ENCODE measurements at regions not wholly inside any gene's neighbourhood (a gene's known extent, or its start where the extent isn't known, plus 50 kb on each side); places are given as distances from the start of the nearest gene placed in this dataset.
A peak's percentile ranks its signal among the peaks of the same experiment; 100 is the strongest.

GRCh38 chr4:100117750-100118149 is 72.5 kb downstream of the DDIT4L start:
- TF ChIP-seq CTCF (conservative IDR thresholded peaks at IDR 0.05; ENCODE audit: low read depth in 2 of 2) (peak; percentile 26 to 44; a peak in 2 of 4 replicates), CREB1 (CRISPR knock-in tag; IDR thresholded peaks at IDR 0.05; ENCODE audit: low read depth) (no peak), JUNB (IDR thresholded peaks at IDR 0.05; ENCODE audit: unreplicated experiment) (no peak), POLR2AphosphoS5 (IDR thresholded peaks at IDR 0.05; ENCODE audit: low read depth) (no peak), EZH2 (IDR thresholded peaks at IDR 0.05; ENCODE audit: low read depth, unreplicated experiment) (no peak), ZNF114 (CRISPR knock-in tag; IDR thresholded peaks at IDR 0.05) (no peak), EZH2phosphoT487 (IDR thresholded peaks at IDR 0.05; ENCODE audit: unreplicated experiment) (no peak), NANOG (IDR thresholded peaks at IDR 0.05; ENCODE audit: borderline replicate concordance) (no peak), STAT1 (IDR thresholded peaks at IDR 0.05; ENCODE audit: unreplicated experiment) (no peak)
- TF ChIP-seq, protein P1, sequence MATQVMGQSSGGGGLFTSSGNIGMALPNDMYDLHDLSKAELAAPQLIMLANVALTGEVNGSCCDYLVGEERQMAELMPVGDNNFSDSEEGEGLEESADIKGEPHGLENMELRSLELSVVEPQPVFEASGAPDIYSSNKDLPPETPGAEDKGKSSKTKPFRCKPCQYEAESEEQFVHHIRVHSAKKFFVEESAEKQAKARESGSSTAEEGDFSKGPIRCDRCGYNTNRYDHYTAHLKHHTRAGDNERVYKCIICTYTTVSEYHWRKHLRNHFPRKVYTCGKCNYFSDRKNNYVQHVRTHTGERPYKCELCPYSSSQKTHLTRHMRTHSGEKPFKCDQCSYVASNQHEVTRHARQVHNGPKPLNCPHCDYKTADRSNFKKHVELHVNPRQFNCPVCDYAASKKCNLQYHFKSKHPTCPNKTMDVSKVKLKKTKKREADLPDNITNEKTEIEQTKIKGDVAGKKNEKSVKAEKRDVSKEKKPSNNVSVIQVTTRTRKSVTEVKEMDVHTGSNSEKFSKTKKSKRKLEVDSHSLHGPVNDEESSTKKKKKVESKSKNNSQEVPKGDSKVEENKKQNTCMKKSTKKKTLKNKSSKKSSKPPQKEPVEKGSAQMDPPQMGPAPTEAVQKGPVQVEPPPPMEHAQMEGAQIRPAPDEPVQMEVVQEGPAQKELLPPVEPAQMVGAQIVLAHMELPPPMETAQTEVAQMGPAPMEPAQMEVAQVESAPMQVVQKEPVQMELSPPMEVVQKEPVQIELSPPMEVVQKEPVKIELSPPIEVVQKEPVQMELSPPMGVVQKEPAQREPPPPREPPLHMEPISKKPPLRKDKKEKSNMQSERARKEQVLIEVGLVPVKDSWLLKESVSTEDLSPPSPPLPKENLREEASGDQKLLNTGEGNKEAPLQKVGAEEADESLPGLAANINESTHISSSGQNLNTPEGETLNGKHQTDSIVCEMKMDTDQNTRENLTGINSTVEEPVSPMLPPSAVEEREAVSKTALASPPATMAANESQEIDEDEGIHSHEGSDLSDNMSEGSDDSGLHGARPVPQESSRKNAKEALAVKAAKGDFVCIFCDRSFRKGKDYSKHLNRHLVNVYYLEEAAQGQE (IDR thresholded peaks at IDR 0.05; ENCODE audit: unreplicated experiment), result no peak
- TF ChIP-seq, protein P2, sequence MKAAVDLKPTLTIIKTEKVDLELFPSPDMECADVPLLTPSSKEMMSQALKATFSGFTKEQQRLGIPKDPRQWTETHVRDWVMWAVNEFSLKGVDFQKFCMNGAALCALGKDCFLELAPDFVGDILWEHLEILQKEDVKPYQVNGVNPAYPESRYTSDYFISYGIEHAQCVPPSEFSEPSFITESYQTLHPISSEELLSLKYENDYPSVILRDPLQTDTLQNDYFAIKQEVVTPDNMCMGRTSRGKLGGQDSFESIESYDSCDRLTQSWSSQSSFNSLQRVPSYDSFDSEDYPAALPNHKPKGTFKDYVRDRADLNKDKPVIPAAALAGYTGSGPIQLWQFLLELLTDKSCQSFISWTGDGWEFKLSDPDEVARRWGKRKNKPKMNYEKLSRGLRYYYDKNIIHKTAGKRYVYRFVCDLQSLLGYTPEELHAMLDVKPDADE (IDR thresholded peaks at IDR 0.05), result no peak

Measured in GM23338 (cell line).